Stimulated activated CD4-positive, alpha-beta T cell treated with anti-CD3 and anti-CD28 coated beads, Interleukin-12 subunit alpha, Interleukin-12 subunit beta, amount 100 ng/mL, for 48 hours (primary cell): ENCODE measurements at regions not wholly inside any gene's neighbourhood (a gene's known extent, or its start where the extent isn't known, plus 50 kb on each side); places are given as distances from the start of the nearest gene placed in this dataset.
"Not testable (repeated sequence)": the region's sequence is repeated elsewhere in the genome, so short reads cannot be mapped to it uniquely, and the experiment has no call there.

Source experiments
- DNase-seq, 3 donors: peaks; one replicate each; pipeline ENCODE4 v3.0.0-alpha.2; 2020; ENCODE audit warnings: low read depth in 2 of 3, low spot score in 1 of 3

DNA sequence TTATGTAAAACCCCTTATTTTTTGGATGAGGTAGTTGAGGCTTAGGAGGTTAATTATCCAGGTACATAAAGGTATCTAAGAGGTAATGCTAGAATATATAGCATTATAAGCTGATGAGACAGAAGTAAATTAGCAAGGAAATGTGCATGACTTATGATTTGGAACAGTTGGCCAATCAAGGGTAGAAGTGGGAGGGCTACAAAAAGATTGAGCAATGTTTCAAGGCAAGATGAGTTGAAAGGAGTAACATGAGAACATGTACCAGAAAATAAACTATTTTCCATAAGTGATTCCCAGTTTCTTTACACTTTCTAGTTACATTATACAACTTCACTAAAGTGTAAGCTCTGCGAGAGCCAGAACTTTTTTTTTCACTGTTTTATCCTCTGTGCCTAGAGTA, 290.9 kb downstream of the LRIG3 start:
- DNase-seq, result no peak

- no peak for DNase-seq
These were observed 286.8 kb downstream of the LRIG3 start for GRCh38 chr12:58633479-58633878.

DNA sequence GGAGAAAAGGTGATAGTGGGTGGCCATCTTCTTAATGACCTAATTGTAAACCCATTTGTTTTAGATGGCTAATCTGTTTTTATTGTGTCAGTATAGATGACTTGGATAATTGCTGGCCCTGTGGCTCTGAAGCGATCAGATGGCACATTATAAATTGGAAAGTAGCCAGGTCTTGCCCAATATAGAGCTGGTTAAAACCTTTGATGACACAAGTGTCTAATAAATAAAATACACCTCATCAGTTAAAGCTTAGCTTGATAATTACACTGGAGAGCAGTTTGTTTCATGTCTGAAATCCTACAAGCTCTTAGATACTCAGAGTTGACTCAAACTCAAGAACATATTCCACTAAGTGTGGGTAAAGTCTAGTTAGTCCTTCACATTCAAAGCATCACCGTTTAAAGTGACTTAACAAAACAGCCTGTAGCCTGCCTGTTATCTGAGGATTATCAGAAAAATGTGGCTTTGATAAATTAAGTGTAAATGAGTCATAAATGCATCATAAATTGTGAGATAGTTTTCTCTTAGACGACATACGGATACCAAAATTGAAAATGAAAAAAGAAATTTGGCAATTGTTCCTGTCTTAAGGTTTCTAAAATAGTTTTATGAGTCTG, 280.9 kb downstream of the LRIG3 start:
- DNase-seq, result no peak

GRCh38 chr12:58640314-58640713, 280.0 kb downstream of the LRIG3 start:
- no peak for DNase-seq

DNA sequence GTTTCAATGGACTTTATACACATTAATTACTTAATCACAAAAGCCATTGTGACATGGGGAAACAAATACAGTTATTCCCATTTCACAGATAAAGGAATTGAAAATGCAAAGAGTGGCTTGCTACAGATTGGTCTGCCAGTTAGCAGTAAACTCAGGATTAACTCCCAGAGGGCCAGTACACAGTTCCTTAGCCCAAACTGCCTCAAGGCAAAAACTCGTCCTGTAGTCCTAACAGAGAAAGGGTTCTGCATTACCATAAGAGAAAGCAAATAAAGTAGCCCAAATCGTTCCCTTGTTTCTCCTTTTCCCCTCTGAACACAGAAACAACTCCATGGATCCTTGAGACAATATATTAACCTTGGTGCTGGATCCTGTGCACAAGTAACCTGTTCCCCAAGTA, 274.4 kb downstream of the LRIG3 start:
- no peak for DNase-seq

DNA sequence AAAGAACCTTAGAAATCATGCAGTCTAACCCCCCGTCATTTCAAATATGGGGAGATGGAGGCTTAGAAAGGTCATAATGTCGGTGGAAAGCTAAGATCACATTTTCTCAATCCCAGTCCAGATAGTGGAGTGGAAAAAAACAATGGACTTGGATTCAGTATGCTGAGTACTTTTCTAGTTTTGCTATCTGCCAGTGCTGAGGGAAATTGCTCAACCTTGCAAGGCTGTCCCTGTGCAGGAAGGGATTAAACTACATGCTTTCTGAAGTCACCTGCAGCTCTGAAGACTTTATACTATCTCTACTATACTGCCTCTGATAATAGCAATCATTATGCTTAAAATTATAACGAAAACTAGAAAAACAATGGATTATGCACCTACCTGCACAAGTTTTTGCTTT, 272.8 kb downstream of the LRIG3 start:
- DNase-seq, result no peak

- no peak for DNase-seq
These were observed 272.1 kb downstream of the LRIG3 start for GRCh38 chr12:58648176-58648575.

DNA sequence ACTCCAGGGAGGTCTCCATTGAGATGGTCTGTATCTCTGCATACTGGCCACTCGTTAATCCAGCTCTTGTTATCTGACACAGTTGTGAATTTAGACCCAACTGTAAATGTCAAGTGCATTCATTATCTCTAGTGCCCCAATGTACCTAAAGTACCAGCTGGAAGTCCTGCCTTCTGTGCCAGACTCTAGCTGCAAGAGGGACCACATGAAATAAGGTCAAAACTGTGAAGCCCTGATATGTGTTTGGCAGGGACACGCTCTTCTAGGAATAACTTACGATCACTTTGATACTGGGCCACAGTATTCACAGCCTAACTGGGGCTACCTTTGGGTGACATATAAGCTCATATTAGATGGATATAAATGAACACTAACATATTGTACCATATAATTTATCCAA, 268.5 kb downstream of the LRIG3 start:
- DNase-seq, result no peak

- DNase-seq, result no peak
These were observed 266.3 kb downstream of the LRIG3 start for GRCh38 chr12:58654021-58654420.

DNA sequence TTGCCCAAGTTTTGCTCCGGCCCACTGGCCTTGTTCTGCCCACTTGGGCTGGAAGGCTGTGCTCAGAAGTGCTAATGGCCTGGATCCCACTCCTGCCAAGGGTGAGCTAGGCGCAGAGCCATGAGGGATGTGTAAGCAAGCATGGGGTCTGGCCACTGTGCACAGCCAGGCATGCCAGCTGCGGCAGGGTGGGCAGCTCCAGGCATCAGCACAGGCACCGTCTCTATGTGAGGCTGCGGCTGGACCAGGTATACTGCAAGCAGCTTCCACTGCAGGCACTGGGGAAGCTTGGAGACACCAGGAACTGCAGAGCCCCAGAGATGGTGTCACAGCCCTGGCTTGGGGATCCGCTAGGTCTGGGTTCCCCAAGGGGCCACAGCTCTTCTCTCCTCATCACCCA, 264.9 kb downstream of the LRIG3 start:
- no peak for DNase-seq

- no peak for DNase-seq
These were observed 263.9 kb downstream of the LRIG3 start for GRCh38 chr12:58656254-58657009.

DNA sequence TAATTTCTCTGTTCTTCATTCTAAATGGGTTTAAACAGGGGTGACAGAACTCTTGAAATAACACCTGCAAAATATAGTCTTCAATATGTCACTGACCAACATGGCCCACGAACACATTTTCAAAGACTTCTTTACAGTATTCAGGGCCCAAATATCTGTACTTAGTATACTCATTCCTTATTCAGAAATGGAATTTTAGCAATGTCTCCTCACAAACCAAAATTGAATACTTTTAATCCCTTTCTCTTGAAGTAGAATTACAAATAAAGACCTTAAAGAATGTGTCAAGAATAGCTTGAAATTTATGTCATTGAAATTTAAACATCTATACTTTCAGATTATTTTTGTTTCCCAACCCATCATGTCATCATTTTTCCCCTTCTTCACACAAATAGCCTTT, 263.1 kb downstream of the LRIG3 start:
- no peak for DNase-seq

GRCh38 chr12:58665375-58665774, 254.9 kb downstream of the LRIG3 start:
- DNase-seq, result no peak

DNA sequence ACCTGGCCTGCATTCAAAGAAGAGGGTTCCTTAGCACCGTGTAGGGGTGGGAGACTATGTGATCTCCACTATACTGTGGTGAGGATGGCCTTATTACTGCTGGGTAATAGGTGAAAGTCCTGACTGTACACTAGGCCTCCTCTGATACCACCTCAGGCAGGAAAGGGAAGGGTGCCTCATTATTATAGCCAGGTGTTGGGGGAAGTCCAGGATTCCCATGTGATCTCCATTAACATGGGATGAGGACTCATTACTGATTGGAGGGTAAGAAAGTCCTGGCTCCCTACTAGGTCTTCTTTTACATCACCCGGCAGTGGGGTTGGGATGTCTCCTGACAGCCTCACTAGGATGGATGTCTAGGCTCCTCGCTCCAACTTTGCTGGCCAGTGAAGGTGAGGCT, 252.1 kb downstream of the LRIG3 start:
- no peak for DNase-seq

DNA sequence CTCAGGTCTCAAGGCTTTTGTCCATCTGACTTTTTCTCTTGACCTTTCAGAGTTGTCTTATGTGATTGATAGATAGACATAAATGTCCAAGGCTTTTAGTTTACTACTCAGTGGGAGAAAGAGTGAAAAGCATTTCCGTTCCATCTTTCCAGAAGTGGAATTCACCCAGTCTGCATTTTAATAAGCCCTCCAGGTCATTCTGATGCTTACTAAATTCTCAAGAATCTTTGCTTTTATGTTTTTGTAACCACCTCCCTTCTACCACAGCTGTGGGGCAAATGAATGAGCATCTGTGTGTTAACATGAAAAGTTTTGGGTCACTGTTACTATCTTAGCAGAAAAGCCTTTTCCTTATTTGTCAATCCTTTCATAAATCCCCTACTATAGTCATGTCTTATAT, 251.4 kb downstream of the LRIG3 start:
- no peak for DNase-seq

DNA sequence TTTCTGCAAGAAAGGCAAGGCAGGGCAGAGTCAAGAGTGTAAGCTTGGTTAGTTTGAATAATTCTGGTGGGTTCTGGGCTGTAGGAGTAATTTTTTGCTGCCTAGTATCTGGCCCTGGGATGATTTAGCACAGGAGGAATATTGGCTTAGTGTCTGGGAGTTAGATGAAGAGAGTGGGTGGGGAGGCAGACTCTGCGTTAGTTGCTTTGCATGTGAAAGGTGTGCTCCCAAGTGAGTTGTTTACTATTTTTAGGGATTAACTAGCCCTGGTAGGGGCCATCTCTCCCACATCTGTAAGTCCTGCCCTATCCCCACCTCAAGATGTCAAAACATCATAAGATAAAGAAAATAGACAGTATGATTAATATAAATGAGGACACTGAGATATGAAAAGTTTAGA, 249.7 kb downstream of the LRIG3 start:
- DNase-seq, result no peak

DNA sequence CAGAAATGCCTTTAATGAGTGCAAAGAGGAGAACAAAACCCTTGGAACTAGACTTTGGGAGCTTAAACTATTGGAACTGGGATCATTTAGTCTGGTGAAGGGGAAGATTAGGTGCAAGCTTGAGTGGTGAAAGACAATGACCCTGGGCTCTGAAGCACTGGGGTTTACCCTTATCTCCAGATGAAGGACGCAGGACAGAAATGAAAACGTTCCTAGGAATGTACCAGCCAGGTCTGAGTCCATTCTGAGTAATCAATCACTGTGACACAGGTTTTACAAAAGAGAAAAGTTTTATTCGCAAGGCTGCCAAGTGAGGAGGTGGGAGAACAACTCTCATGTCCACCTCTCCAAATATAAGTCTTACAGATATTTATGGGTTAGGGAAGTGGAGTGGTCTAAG, 249.1 kb downstream of the LRIG3 start:
- no peak for DNase-seq

DNA sequence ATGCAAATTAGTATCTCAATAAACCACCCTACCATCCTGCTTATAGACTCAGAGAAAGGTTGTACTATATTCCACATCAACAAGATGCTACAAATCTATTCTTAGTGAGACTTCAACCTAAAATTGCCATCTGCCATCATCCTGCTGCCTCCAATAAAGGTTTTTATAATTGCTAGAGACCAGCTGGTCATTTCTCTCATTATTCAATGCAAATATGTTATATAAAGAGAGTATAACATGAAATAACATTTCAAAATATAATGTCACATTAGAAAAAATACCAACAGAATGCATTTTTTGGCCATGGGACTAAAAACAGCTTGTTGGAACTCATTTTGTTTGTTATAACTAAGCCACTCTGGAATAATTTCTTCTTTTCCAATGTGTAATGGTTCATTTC, 247.3 kb downstream of the LRIG3 start:
- DNase-seq, result no peak

DNA sequence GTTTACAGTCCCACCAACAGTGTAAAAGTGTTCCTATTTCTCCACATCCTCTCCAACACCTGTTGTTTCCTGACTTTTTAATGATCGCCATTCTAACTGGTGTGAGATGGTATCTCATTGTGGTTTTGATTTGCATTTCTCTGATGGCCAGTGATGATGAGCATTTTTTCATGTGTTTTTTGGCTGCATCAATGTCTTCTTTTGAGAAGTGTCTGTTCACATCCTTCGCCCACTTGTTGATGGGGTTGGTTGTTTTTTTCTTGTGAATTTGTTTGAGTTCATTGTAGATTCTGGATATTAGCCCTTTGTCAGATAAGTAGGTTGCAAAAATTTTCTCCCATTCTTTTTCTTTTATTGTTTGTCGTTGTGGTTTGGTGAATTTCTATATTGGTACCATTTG, 242.5 kb downstream of the LRIG3 start:
- DNase-seq, result not testable (repeated sequence)

- DNase-seq, result no peak
These were observed 241.6 kb downstream of the LRIG3 start for GRCh38 chr12:58678753-58679152.

DNA sequence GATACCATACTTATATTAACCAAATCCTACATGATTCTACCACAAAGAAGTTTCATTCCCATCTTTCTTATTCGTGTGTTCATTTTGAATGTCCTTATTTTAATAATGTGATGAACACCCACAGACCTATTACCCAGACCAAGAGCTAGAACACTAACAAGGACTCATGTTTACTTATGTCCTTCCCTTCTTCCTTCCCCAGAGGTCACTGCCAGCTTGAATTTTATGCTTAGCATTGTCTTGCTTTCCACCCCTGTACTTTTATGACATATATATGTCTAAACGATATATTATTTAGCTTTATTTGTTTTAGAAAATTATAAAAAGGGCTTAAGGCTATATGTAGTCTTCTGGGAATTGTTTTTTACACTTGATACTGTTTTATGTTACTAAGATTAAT, 238.6 kb downstream of the LRIG3 start:
- no peak for DNase-seq

DNA sequence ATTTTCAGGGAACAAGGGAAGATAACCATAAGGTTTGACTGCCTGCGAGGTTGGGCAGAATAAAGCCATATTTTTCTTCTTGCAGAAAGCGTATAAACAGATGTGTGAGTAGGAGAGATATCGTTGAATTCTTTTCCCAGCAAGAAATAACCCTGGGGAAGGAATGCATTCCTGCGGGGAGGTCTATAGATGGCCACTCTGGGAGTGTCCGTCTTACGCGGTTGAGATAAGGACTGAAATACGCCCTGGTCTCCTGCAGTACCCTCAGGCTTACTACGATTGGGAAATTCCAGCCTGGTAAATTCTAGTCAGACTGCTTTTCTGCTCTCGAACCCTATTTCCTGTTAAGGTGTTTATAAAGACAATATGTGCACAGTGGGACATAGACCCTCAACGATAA, 225.0 kb downstream of the LRIG3 start:
- no peak for DNase-seq

DNA sequence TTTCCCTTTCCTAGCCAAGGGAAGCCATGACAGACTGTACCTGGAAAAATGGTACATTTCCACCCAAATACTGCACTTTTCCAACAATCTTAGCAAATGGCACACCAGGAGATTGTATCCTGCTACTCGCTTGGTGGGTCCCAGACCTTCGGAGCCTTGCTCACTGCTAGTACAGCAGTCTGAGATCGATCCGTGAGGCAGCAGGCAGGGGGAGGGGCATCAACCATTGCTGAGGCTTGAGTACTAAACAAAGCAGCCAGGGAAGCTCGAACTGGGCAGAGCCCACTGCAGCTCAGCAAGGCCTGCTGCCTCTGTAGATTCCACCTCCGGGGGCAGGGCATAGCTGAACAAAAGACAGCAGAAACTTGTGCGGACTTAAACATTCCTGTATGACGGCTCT, 218.8 kb downstream of the LRIG3 start:
- no peak for DNase-seq
